AG09319 (cell line): ENCODE measurements at regions not wholly inside any gene's neighbourhood (a gene's known extent, or its start where the extent isn't known, plus 50 kb on each side); places are given as distances from the start of the nearest gene placed in this dataset.

ENCODE experiments used
- DNase-seq: peaks from one replicate; pipeline ENCODE4 v3.0.0-alpha.2; 2010; ENCODE audit warnings: low read depth; ENCODE audit errors: extremely low read depth
- CTCF ChIP-seq: IDR thresholded peaks from 2 replicates; pipeline ENCODE4 v1.5.1; 2011; ENCODE audit warnings: low read depth, mild to moderate bottlenecking, inconsistent platforms, low read length, moderate library complexity

- no peak for DNase-seq
- no peak for TF ChIP-seq CTCF
Measured at GRCh38 chr5:28708472-28708871, 1670.1 kb upstream of the CDH9 start.

- DNase-seq: no peak
Measured at GRCh38 chr5:28707706-28708105, 1669.3 kb upstream of the CDH9 start.

GRCh38 chr5:28703651-28704260, 1665.4 kb upstream of the CDH9 start:
- DNase-seq: no peak
- TF ChIP-seq CTCF: no peak

More at GRCh38 chr5:28707706-28708105, 1669.3 kb upstream of the CDH9 start:
- no peak for TF ChIP-seq CTCF

GRCh38 chr5:28691526-28691925, 1653.1 kb upstream of the CDH9 start:
- TF ChIP-seq CTCF: no peak
- DNase-seq: no peak

GRCh38 chr5:28685794-28686193, 1647.4 kb upstream of the CDH9 start:
- no peak for DNase-seq
- no peak for TF ChIP-seq CTCF

GRCh38 chr5:28678899-28679298, 1640.5 kb upstream of the CDH9 start:
- TF ChIP-seq CTCF: no peak
- DNase-seq: no peak

- TF ChIP-seq CTCF: no peak
- no peak for DNase-seq
Measured at GRCh38 chr5:28666110-28666509, 1627.7 kb upstream of the CDH9 start.
